ENCODE measurements at regions not wholly inside any gene's neighbourhood (a gene's known extent, or its start where the extent isn't known, plus 50 kb on each side); places are given as distances from the start of the nearest gene placed in this dataset.

- no peak for DNase-seq (ENCODE audit: low read depth)
- no peak overlapping the region for H3K4me3 ChIP-seq (ENCODE audit: control insufficient read depth, low read depth, low read length)
- TF ChIP-seq CTCF (conservative IDR thresholded peaks at IDR 0.05; ENCODE audit: control insufficient read depth, insufficient read depth, low read depth, low read length), result no peak
Measured at GRCh38 chr1:201659572-201659971, 120.6 kb downstream of the NAV1 start.

GRCh38 chr1:201660931-201661822 is 122.2 kb downstream of the NAV1 start:
- DNase-seq (ENCODE audit: low read depth), result peak; percentile 32
- no peak overlapping the region for H3K4me3 ChIP-seq (ENCODE audit: control insufficient read depth, low read depth, low read length)
- no peak for TF ChIP-seq CTCF (conservative IDR thresholded peaks at IDR 0.05; ENCODE audit: control insufficient read depth, insufficient read depth, low read depth, low read length)

GRCh38 chr1:201661823-201662359 is 123.0 kb downstream of the NAV1 start:
- no peak for TF ChIP-seq CTCF (conservative IDR thresholded peaks at IDR 0.05; ENCODE audit: control insufficient read depth, insufficient read depth, low read depth, low read length)
- no peak overlapping the region for H3K4me3 ChIP-seq (ENCODE audit: control insufficient read depth, low read depth, low read length)

DNA sequence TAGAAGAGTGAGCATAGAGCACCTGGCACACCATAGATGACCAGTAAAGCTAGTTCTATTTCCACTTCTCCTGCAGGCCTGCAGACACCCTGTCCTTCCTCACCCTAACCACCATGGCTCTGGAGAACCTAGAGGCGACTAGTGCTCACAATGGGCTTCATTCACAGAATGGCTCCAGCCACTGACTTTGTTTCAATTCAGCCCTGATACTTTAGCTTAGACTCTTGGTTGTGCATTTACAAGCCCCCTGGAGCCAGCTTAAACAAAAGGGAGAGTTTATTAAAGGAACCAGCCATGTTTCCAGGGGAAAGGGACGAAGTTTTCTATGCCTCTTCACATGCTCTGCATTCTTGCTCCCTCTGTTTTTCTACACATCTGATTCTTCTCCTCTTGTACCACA is 123.7 kb downstream of the NAV1 start:
- no peak for TF ChIP-seq CTCF (conservative IDR thresholded peaks at IDR 0.05; ENCODE audit: control insufficient read depth, insufficient read depth, low read depth, low read length)
- DNase-seq (ENCODE audit: low read depth), result no peak
- H3K4me3 ChIP-seq (ENCODE audit: control insufficient read depth, low read depth, low read length), result no peak overlapping the region

More at GRCh38 chr1:201661823-201662359, 123.0 kb downstream of the NAV1 start:
- DNase-seq (ENCODE audit: low read depth), result no peak

GRCh38 chr1:201663491-201664113 is 124.7 kb downstream of the NAV1 start:
- no peak for DNase-seq (ENCODE audit: low read depth)
- no peak overlapping the region for H3K4me3 ChIP-seq (ENCODE audit: control insufficient read depth, low read depth, low read length)
- no peak for TF ChIP-seq CTCF (conservative IDR thresholded peaks at IDR 0.05; ENCODE audit: control insufficient read depth, insufficient read depth, low read depth, low read length)

DNA sequence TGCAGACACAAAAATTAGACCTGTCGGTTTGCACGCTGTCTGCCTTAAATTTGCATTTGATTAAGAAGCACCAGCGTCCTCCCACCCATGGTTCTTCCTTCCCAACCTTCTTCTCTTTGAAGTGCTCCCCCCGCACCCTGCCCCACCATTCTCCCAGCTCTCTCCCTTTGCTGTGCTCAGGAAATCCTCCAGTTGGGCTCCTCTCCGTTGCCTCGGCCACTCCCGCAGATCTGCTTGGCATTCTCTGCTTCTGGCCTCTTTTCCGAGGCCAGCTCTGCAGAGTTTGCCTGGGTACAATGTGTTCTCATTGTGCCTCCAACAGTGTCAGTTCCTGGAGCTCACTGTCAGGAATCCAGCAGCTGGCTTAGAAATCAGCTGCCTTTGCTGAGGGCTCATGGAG is 126.1 kb downstream of the NAV1 start:
- no peak overlapping the region for H3K4me3 ChIP-seq (ENCODE audit: control insufficient read depth, low read depth, low read length)
- no peak for DNase-seq (ENCODE audit: low read depth)
- no peak for TF ChIP-seq CTCF (conservative IDR thresholded peaks at IDR 0.05; ENCODE audit: control insufficient read depth, insufficient read depth, low read depth, low read length)
